ENCODE measurements at regions not wholly inside any gene's neighbourhood (a gene's known extent, or its start where the extent isn't known, plus 50 kb on each side); places are given as distances from the start of the nearest gene placed in this dataset.

DNA sequence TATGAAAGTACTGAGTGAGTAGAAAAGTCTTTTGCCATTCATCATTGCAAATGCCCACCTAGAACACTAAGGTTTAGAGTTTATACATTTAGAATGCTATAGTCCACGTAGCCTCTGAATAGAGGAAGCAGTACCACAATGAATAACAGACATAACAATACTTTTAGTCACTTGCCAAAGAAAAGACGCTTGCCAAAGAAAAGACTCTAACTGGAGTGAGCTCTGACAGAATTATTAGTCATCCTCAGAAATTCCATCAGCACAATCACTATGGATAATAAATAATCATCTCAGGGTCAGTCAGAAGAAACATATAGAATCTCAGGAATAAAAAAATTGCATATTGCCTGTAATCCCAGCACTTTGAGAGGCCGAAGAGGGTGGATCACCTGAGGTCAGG is 168.5 kb upstream of the TARS1 start:
- H3K4me3 ChIP-seq = 0 out of 2 replicates have a peak overlapping the region, but pooled peaks have one; percentile 28
- WGBS, 2 experiments (ENCODE audit: low coverage in 1 of 2, low lambda C conversion rate in 2 of 2, missing lambda C conversion rate in 2 of 2) = 5 to 7% methylated on average over 3 of the region's 3 CpGs
- in situ Hi-C loops (cut with MboI) = no loop called here
- no peak overlapping the region for H2AFZ ChIP-seq
- H3K27me3 ChIP-seq (replicated peaks; ENCODE audit: insufficient read depth) = no peaks in the 10 kb centered on the region
- H3K9me2 ChIP-seq (ENCODE audit: insufficient read depth) = no peaks in the 10 kb centered on the region
- peaks cover 37% of the 10 kb centered on the region for H3F3A ChIP-seq (ENCODE audit: insufficient read depth)
- no peaks in the 10 kb centered on the region for H4K20me1 ChIP-seq (ENCODE audit: insufficient read depth)
- TF ChIP-seq EZH2phosphoT487 (IDR thresholded peaks at IDR 0.05; ENCODE audit: insufficient read depth, low read depth) (no peak), EZH2 (IDR thresholded peaks at IDR 0.05; ENCODE audit: insufficient read depth, poor library complexity, severe bottlenecking) (no peak)
- H3K79me2 ChIP-seq (ENCODE audit: insufficient read depth) = no peaks in the 10 kb centered on the region
- peak overlapping the region; percentile 82 for H3K4me2 ChIP-seq (ENCODE audit: unreplicated experiment)
- H3K9ac ChIP-seq = peak overlapping the region; percentile 45
- H3K27ac ChIP-seq = peak overlapping the region; percentile 80
- H3K36me3 ChIP-seq (ENCODE audit: low read depth) = no peaks in the 10 kb centered on the region
- H3K4me1 ChIP-seq (ENCODE audit: insufficient read depth) = peaks cover 46% of the 10 kb centered on the region
- peak; percentile 95 for DNase-seq
- no peaks in the 10 kb centered on the region for H3K9me3 ChIP-seq (ENCODE audit: low read depth)

DNA sequence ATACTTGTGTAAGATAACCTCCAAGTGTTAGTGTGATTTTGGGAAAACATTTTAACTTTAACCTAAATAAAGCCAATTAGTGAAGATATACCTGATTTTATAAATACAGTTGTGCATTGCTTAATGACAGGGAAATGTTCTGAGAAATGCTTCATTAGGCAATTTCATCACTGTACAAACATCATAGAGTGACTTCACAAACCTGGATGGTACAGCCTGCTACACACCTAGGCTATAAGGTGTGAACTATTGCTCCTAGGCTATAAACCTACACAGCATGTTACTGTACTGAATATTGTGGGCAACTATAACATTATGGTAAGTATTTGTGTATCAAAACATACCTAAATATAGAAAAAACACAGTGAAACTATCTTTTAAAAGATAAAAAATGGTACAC is 166.8 kb upstream of the TARS1 start:
- H3K4me1 ChIP-seq (ENCODE audit: insufficient read depth) = peaks cover 50% of the 10 kb centered on the region
- H3K4me2 ChIP-seq (ENCODE audit: unreplicated experiment) = no peak overlapping the region
- no peaks in the 10 kb centered on the region for H3K9me3 ChIP-seq (ENCODE audit: low read depth)
- H3K27ac ChIP-seq = no peak overlapping the region
- H3F3A ChIP-seq (ENCODE audit: insufficient read depth) = peaks cover 43% of the 10 kb centered on the region
- no peaks in the 10 kb centered on the region for H4K20me1 ChIP-seq (ENCODE audit: insufficient read depth)
- H3K9me2 ChIP-seq (ENCODE audit: insufficient read depth) = 0 out of 2 replicates have a peak, but pooled peaks cover 3% of the 10 kb centered on the region
- H3K36me3 ChIP-seq (ENCODE audit: low read depth) = no peaks in the 10 kb centered on the region
- no peak for DNase-seq
- H3K27me3 ChIP-seq (replicated peaks; ENCODE audit: insufficient read depth) = no peaks in the 10 kb centered on the region
- no peak overlapping the region for H3K4me3 ChIP-seq
- H3K79me2 ChIP-seq (ENCODE audit: insufficient read depth) = no peaks in the 10 kb centered on the region
- in situ Hi-C loops (cut with MboI) = no loop called here
- no peak overlapping the region for H3K9ac ChIP-seq
- no peak overlapping the region for H2AFZ ChIP-seq
- no peak for TF ChIP-seq EZH2phosphoT487 (IDR thresholded peaks at IDR 0.05; ENCODE audit: insufficient read depth, low read depth)
- no peak for TF ChIP-seq EZH2 (IDR thresholded peaks at IDR 0.05; ENCODE audit: insufficient read depth, poor library complexity, severe bottlenecking)

DNA sequence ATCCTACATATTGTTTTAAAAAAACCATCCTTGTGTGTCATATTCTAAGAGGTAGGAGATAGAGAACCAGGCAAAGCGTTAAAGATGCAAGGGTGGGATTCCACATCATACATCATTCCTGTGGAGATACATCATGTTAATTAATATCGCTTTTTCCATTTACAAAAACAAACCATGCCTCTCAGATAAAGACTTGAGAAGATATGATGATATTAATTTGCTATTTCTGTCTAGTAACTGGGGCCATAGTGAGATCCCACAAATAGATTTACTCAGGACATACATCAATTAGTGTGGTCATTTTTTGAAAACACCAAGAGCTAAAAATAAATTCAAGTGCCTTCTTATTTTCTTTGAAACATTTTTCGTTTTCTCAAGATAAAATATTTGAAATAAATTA is 165.4 kb upstream of the TARS1 start:
- Histone ChIP-seq H3K9ac (no peak overlapping the region), H2AFZ (peak overlapping the region; percentile 64; the same call in 1 of the 2 replicates), H3K4me3 (no peak overlapping the region), H3K36me3 (ENCODE audit: low read depth) (no peaks in the 10 kb centered on the region), H3F3A (ENCODE audit: insufficient read depth) (peaks cover 40% of the 10 kb centered on the region), H3K4me2 (ENCODE audit: unreplicated experiment) (peak overlapping the region; percentile 25), H3K9me3 (ENCODE audit: low read depth) (no peaks in the 10 kb centered on the region), H4K20me1 (ENCODE audit: insufficient read depth) (no peaks in the 10 kb centered on the region), H3K79me2 (ENCODE audit: insufficient read depth) (no peaks in the 10 kb centered on the region), H3K9me2 (ENCODE audit: insufficient read depth) (0 out of 2 replicates have a peak, but pooled peaks cover 3% of the 10 kb centered on the region), H3K4me1 (ENCODE audit: insufficient read depth) (peaks cover 49% of the 10 kb centered on the region), H3K27ac (peak overlapping the region; percentile 61), H3K27me3 (replicated peaks; ENCODE audit: insufficient read depth) (no peaks in the 10 kb centered on the region)
- DNase-seq = no peak
- TF ChIP-seq EZH2phosphoT487 (IDR thresholded peaks at IDR 0.05; ENCODE audit: insufficient read depth, low read depth) (no peak), EZH2 (IDR thresholded peaks at IDR 0.05; ENCODE audit: insufficient read depth, poor library complexity, severe bottlenecking) (no peak)
- in situ Hi-C loops (cut with MboI) = no loop called here
- 62% methylated on average over 3 of the region's 3 CpGs for WGBS, 2 experiments (ENCODE audit: low coverage in 1 of 2, low lambda C conversion rate in 2 of 2, missing lambda C conversion rate in 2 of 2)

DNA sequence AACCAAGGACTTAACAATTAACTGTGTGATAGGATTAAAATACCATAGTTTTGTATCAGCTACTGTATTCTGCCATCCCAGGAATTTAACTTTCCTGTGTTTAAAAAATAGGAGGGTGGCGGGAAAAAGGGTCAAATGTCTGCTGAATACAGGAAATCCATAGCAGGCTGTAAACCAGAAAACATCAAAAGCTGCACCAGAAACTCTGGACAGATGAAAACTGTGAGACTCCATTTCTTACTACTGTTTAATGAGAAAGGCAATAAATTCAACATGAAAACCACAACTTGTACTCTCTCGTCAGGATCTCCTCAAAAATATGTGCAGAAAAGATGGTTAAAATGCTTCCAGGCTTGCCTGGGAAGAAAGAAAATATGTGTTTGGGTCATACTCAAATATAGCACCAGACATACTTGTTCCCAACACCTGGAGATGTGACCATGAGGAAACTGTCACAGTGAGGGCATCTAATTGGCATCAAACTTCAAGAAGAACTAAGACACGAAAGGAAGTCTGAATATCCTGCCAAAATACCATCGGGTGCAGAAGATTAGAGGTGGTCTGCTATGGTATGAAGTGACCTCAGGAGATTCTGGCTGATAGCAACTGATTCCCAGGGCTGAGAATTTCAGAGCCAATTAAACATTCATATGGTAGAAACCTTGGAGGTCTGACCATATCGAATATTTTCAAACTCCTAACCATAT is 164.7 kb upstream of the TARS1 start:
- DNase-seq = peak; percentile 55
- no peak overlapping the region for H3K9ac ChIP-seq
- H3K27ac ChIP-seq = peak overlapping the region; percentile 61

More for the DNA sequence above, 164.7 kb upstream of the TARS1 start:
- Histone ChIP-seq H3K79me2 (ENCODE audit: insufficient read depth) (no peaks in the 10 kb centered on the region), H3K9me2 (ENCODE audit: insufficient read depth) (0 out of 2 replicates have a peak, but pooled peaks cover 3% of the 10 kb centered on the region), H3F3A (ENCODE audit: insufficient read depth) (peaks cover 37% of the 10 kb centered on the region), H3K36me3 (ENCODE audit: low read depth) (no peaks in the 10 kb centered on the region), H4K20me1 (ENCODE audit: insufficient read depth) (no peaks in the 10 kb centered on the region), H3K4me2 (ENCODE audit: unreplicated experiment) (peak overlapping the region; percentile 25), H2AFZ (peak overlapping the region; percentile 64), H3K4me1 (ENCODE audit: insufficient read depth) (peaks cover 42% of the 10 kb centered on the region), H3K9me3 (ENCODE audit: low read depth) (no peaks in the 10 kb centered on the region), H3K27me3 (replicated peaks; ENCODE audit: insufficient read depth) (no peaks in the 10 kb centered on the region), H3K4me3 (no peak overlapping the region)
- in situ Hi-C loops (cut with MboI) = no loop called here
- WGBS, 2 experiments (ENCODE audit: low coverage in 1 of 2, low lambda C conversion rate in 2 of 2, missing lambda C conversion rate in 2 of 2) = 23 to 30% methylated on average over 5 of the region's 5 CpGs
- no peak for TF ChIP-seq EZH2 (IDR thresholded peaks at IDR 0.05; ENCODE audit: insufficient read depth, poor library complexity, severe bottlenecking)
- TF ChIP-seq EZH2phosphoT487 (IDR thresholded peaks at IDR 0.05; ENCODE audit: insufficient read depth, low read depth) = no peak
